ENCODE measurements at regions not wholly inside any gene's neighbourhood (a gene's known extent, or its start where the extent isn't known, plus 50 kb on each side); places are given as distances from the start of the nearest gene placed in this dataset.

DNA sequence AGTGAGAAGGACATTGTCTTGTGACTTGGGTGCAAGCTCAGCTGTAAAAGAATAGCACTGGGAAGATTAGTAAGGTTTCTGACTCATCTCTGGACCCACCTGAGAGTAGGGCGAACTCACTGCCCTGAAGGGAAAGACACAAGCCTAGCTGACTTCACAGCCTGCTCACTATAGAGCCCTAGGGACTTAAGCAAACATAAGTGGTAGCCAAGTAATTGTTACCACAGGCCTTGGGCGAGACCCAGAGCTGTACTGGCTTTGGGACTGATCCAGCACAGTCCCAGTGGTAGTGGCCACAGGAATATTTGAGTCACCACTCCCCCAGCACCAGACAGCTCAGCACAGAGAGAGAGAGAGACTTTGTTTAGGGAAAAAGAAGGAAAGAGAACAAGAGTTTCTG is 429.9 kb downstream of the TBL1XR1 start (continued):
- TF ChIP-seq, protein P1, sequence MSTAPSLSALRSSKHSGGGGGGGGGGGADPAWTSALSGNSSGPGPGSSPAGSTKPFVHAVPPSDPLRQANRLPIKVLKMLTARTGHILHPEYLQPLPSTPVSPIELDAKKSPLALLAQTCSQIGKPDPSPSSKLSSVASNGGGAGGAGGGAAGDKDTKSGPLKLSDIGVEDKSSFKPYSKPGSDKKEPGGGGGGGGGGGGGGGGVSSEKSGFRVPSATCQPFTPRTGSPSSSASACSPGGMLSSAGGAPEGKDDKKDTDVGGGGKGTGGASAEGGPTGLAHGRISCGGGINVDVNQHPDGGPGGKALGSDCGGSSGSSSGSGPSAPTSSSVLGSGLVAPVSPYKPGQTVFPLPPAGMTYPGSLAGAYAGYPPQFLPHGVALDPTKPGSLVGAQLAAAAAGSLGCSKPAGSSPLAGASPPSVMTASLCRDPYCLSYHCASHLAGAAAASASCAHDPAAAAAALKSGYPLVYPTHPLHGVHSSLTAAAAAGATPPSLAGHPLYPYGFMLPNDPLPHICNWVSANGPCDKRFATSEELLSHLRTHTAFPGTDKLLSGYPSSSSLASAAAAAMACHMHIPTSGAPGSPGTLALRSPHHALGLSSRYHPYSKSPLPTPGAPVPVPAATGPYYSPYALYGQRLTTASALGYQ (CRISPR knock-in tag; IDR thresholded peaks at IDR 0.05): no peak
- TF ChIP-seq ZNF788 (CRISPR knock-in tag; IDR thresholded peaks at IDR 0.05; ENCODE audit: borderline replicate concordance) (no peak), RELA (CRISPR knock-in tag; IDR thresholded peaks at IDR 0.05) (no peak)

DNA sequence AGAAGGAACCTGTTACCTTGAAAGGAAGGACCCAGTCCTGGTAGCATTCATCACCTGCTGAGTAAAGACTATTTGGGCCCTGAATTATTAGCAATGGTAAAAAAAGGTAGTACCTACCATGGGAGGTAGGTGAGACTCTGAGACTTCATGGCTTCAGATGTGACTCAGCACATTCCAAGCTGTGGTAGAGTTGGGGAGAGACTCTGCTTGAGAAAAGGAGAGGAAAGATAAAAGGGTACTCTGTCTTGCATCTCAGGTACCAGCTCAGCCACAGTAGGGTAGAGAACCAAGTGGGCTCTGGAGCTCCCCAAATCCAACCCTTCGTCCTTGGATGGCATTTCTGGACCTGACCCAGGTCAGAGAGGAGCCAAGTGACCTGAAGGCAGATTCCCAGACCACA is 430.4 kb downstream of the TBL1XR1 start:
- Histone ChIP-seq H3K36me3 (replicated peaks in 1 of 2; ENCODE audit: control insufficient read depth in 1 of 2, insufficient read depth in 2 of 2, low read length in 2 of 2) (no peaks in the 10 kb centered on the region), H3K4me1 (ENCODE audit: insufficient read depth, low read length) (no peaks in the 10 kb centered on the region), H3K9ac (ENCODE audit: insufficient read depth, low read depth, low read length) (no peak overlapping the region), H3K27ac (ENCODE audit: extremely low read length, insufficient read depth, low read length) (no peak overlapping the region), H3K27me3 (ENCODE audit: control insufficient read depth in 1 of 2, insufficient read depth in 2 of 2, low read length in 2 of 2) (no peaks in the 10 kb centered on the region), H3K4me3 (replicated peaks in 1 of 3; ENCODE audit: insufficient read depth in 1 of 3, low read depth in 2 of 3, low read length in 3 of 3) (no peak overlapping the region), H3K9me3 (ENCODE audit: low read length) (no peaks in the 10 kb centered on the region), H4K20me1 (ENCODE audit: insufficient read depth, low read length) (no peaks in the 10 kb centered on the region), H3K4me2 (ENCODE audit: low read depth, low read length) (no peak overlapping the region), H3K79me2 (ENCODE audit: insufficient read depth, low read length) (no peaks in the 10 kb centered on the region), H2AFZ (ENCODE audit: low read length) (no peak overlapping the region)
- ATAC-seq: no peak
- TF ChIP-seq SRSF1 (optimal IDR thresholded peaks at IDR 0.05; ENCODE audit: low read depth, low read length) (no peak), NR2F2 (IDR thresholded peaks at IDR 0.05; ENCODE audit: borderline replicate concordance, low read depth) (no peak), KDM5A (IDR thresholded peaks at IDR 0.05; ENCODE audit: borderline replicate concordance, low read length) (no peak)
- TF ChIP-seq, protein P2, sequence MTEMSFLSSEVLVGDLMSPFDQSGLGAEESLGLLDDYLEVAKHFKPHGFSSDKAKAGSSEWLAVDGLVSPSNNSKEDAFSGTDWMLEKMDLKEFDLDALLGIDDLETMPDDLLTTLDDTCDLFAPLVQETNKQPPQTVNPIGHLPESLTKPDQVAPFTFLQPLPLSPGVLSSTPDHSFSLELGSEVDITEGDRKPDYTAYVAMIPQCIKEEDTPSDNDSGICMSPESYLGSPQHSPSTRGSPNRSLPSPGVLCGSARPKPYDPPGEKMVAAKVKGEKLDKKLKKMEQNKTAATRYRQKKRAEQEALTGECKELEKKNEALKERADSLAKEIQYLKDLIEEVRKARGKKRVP (CRISPR knock-in tag; IDR thresholded peaks at IDR 0.05): no peak
- TF ChIP-seq, protein P3, sequence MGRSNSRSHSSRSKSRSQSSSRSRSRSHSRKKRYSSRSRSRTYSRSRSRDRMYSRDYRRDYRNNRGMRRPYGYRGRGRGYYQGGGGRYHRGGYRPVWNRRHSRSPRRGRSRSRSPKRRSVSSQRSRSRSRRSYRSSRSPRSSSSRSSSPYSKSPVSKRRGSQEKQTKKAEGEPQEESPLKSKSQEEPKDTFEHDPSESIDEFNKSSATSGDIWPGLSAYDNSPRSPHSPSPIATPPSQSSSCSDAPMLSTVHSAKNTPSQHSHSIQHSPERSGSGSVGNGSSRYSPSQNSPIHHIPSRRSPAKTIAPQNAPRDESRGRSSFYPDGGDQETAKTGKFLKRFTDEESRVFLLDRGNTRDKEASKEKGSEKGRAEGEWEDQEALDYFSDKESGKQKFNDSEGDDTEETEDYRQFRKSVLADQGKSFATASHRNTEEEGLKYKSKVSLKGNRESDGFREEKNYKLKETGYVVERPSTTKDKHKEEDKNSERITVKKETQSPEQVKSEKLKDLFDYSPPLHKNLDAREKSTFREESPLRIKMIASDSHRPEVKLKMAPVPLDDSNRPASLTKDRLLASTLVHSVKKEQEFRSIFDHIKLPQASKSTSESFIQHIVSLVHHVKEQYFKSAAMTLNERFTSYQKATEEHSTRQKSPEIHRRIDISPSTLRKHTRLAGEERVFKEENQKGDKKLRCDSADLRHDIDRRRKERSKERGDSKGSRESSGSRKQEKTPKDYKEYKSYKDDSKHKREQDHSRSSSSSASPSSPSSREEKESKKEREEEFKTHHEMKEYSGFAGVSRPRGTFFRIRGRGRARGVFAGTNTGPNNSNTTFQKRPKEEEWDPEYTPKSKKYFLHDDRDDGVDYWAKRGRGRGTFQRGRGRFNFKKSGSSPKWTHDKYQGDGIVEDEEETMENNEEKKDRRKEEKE (IDR thresholded peaks at IDR 0.05): no peak
- TF ChIP-seq, protein P4, sequence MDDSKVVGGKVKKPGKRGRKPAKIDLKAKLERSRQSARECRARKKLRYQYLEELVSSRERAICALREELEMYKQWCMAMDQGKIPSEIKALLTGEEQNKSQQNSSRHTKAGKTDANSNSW (CRISPR knock-in tag; IDR thresholded peaks at IDR 0.05; ENCODE audit: borderline replicate concordance): no peak
- TF ChIP-seq, protein P5, sequence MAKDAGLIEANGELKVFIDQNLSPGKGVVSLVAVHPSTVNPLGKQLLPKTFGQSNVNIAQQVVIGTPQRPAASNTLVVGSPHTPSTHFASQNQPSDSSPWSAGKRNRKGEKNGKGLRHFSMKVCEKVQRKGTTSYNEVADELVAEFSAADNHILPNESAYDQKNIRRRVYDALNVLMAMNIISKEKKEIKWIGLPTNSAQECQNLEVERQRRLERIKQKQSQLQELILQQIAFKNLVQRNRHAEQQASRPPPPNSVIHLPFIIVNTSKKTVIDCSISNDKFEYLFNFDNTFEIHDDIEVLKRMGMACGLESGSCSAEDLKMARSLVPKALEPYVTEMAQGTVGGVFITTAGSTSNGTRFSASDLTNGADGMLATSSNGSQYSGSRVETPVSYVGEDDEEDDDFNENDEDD (CRISPR knock-in tag; IDR thresholded peaks at IDR 0.05; ENCODE audit: borderline replicate concordance): no peak
- TF ChIP-seq, protein P6, sequence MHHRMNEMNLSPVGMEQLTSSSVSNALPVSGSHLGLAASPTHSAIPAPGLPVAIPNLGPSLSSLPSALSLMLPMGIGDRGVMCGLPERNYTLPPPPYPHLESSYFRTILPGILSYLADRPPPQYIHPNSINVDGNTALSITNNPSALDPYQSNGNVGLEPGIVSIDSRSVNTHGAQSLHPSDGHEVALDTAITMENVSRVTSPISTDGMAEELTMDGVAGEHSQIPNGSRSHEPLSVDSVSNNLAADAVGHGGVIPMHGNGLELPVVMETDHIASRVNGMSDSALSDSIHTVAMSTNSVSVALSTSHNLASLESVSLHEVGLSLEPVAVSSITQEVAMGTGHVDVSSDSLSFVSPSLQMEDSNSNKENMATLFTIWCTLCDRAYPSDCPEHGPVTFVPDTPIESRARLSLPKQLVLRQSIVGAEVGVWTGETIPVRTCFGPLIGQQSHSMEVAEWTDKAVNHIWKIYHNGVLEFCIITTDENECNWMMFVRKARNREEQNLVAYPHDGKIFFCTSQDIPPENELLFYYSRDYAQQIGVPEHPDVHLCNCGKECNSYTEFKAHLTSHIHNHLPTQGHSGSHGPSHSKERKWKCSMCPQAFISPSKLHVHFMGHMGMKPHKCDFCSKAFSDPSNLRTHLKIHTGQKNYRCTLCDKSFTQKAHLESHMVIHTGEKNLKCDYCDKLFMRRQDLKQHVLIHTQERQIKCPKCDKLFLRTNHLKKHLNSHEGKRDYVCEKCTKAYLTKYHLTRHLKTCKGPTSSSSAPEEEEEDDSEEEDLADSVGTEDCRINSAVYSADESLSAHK (CRISPR knock-in tag; IDR thresholded peaks at IDR 0.05; ENCODE audit: borderline replicate concordance): no peak
- ChIA-PET CTCF (ENCODE audit: low intra/inter-chr PET ratio, low total read pairs) (no interaction called here), POLR2A (no interaction called here)
- BruUV-seq (replicated peaks): no TSS peak
- WGBS (ENCODE audit: low lambda C conversion rate): 7% methylated on average over 1 of the region's 1 CpG
- DNase-seq (ENCODE audit: low spot score): no peak
- no peak for FAIRE-seq
- intact Hi-C loops (cut with micrococcal nuclease; ENCODE audit: unreplicated experiment): no loop called here
- in situ Hi-C loops (cut with HindIII; ENCODE audit: extremely low pct_ligation_motif_present, low pct_unique_long_range_greater_than_20kb): no loop called here
